Hepatocyte (in vitro differentiated cells): ENCODE measurements at regions not wholly inside any gene's neighbourhood (a gene's known extent, or its start where the extent isn't known, plus 50 kb on each side); places are given as distances from the start of the nearest gene placed in this dataset.

Experiments
- DNase-seq: peaks from one replicate; pipeline ENCODE4 v3.0.0-alpha.2; 2016; ENCODE audit warnings: low spot score
- H2AFZ ChIP-seq: fragments of 200-600 bp; sonication (generic); 2 replicates; pipeline ENCODE4 v1.6.0; 2016; ENCODE audit warnings: antibody characterized with exemption, mild to moderate bottlenecking
- H3K27ac ChIP-seq: fragments of 200-600 bp; sonication (generic); 2 replicates; pipeline ENCODE4 v1.5.1; 2016; ENCODE audit warnings: mild to moderate bottlenecking
- H3K27me3 ChIP-seq: fragments of 200-600 bp; sonication (generic); 2 replicates; pipeline ENCODE4 v1.6.1; 2016
- H3K36me3 ChIP-seq: fragments of 200-600 bp; sonication (generic); replicated peaks from 2 replicates; pipeline ENCODE4 v1.5.1; 2016; ENCODE audit warnings: low read depth; ENCODE audit not compliant: insufficient read depth
- H3K4me1 ChIP-seq: fragments of 200-600 bp; sonication (generic); 2 replicates; pipeline ENCODE4 v1.5.1; 2016; ENCODE audit warnings: mild to moderate bottlenecking, moderate library complexity; ENCODE audit not compliant: insufficient read depth
- H3K4me2 ChIP-seq: fragments of 200-600 bp; sonication (generic); 2 replicates; pipeline ENCODE4 v1.6.0; 2016
- H3K4me3 ChIP-seq: fragments of 200-600 bp; sonication (generic); 2 replicates; pipeline ENCODE4 v1.5.1; 2016; ENCODE audit warnings: mild to moderate bottlenecking
- H3K79me2 ChIP-seq: fragments of 200-600 bp; sonication (generic); 2 replicates; pipeline ENCODE4 v1.6.0; 2017; ENCODE audit warnings: mild to moderate bottlenecking
- H3K9me2 ChIP-seq: fragments of 200-600 bp; sonication (generic); replicated peaks from 2 replicates; pipeline ENCODE4 v1.6.0; 2017; ENCODE audit warnings: mild to moderate bottlenecking; ENCODE audit not compliant: insufficient read depth
- H3K9me3 ChIP-seq: fragments of 200-600 bp; sonication (generic); 2 replicates; pipeline ENCODE4 v1.5.1; 2016; ENCODE audit warnings: low read depth, mild to moderate bottlenecking
- H4K20me1 ChIP-seq: fragments of 200-600 bp; sonication (generic); 2 replicates; pipeline ENCODE4 v1.6.0; 2016; ENCODE audit warnings: mild to moderate bottlenecking; ENCODE audit not compliant: insufficient read depth, poor library complexity, severe bottlenecking
- EZH2 ChIP-seq: fragments of 200-600 bp; sonication (generic); IDR thresholded peaks from 2 replicates; pipeline ENCODE4 v1.6.1; 2016; ENCODE audit warnings: antibody characterized with exemption, mild to moderate bottlenecking, borderline replicate concordance
- EZH2phosphoT487 ChIP-seq: fragments of 200-600 bp; sonication (generic); IDR thresholded peaks from one replicate; pipeline ENCODE4 v1.6.1; 2018; ENCODE audit warnings: antibody characterized with exemption, mild to moderate bottlenecking, low read depth, moderate library complexity; ENCODE audit not compliant: unreplicated experiment, severe bottlenecking
- WGBS: methylation state at CpG from one replicate; pipeline ENCODE4 v1.1.6; 2016; ENCODE audit warnings: low lambda C conversion rate; ENCODE audit errors: missing lambda C conversion rate; 5-methylcytosine and 5-hydroxymethylcytosine counted together
- TF ChIP-seq, protein P1 (sequence below): fragments of 200-600 bp; sonication (generic); IDR thresholded peaks from 2 replicates; pipeline ENCODE4 v1.5.1; 2016; ENCODE audit warnings: antibody characterized with exemption, mild to moderate bottlenecking; ENCODE audit not compliant: poor library complexity

DNA sequence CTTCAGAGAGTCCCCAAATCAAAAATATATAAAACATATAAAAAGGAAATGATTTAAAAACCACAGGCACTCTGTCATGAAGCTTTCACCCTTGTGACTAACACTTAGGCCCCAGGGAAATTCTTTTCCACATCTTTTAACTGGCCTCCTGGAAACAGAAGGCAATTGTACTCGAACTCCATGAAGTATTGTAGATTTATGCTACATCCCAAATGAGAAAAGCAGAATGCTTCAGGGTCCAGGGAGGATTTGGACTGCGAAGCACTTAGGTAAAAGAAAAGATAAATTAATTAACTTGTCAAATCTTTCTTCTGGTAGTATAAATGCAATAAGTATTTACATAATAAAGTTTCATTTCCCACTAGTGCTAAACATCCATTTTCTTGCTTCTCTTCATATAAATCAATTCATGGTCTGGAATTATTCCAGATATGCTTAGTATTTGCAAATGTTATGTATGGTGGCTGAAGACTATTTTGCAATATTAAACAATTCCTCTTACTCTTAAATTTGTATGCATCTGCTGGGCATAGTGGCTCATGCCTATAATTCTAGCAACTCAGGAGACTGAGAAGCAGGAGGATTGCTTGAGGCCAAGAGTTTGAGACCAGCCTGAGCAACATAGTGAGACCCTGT, 64.9 kb upstream of the ELL2 start:
- no peak overlapping the region for H3K27ac ChIP-seq
- no peak for DNase-seq
- no peaks in the 10 kb centered on the region for H3K9me3 ChIP-seq
- 87% methylated on average over 2 of the region's 2 CpGs for WGBS
- H3K79me2 ChIP-seq: no peaks in the 10 kb centered on the region
- peaks cover 8% of the 10 kb centered on the region for H3K4me1 ChIP-seq
- no peak overlapping the region for H3K4me3 ChIP-seq
- H2AFZ ChIP-seq: no peak overlapping the region
- no peaks in the 10 kb centered on the region for H3K27me3 ChIP-seq
- no peaks in the 10 kb centered on the region for H3K9me2 ChIP-seq
- H3K4me2 ChIP-seq: no peak overlapping the region
- H4K20me1 ChIP-seq: no peaks in the 10 kb centered on the region
- no peaks in the 10 kb centered on the region for H3K36me3 ChIP-seq
- TF ChIP-seq EZH2phosphoT487: no peak
- TF ChIP-seq EZH2: no peak
- TF ChIP-seq, protein P1, sequence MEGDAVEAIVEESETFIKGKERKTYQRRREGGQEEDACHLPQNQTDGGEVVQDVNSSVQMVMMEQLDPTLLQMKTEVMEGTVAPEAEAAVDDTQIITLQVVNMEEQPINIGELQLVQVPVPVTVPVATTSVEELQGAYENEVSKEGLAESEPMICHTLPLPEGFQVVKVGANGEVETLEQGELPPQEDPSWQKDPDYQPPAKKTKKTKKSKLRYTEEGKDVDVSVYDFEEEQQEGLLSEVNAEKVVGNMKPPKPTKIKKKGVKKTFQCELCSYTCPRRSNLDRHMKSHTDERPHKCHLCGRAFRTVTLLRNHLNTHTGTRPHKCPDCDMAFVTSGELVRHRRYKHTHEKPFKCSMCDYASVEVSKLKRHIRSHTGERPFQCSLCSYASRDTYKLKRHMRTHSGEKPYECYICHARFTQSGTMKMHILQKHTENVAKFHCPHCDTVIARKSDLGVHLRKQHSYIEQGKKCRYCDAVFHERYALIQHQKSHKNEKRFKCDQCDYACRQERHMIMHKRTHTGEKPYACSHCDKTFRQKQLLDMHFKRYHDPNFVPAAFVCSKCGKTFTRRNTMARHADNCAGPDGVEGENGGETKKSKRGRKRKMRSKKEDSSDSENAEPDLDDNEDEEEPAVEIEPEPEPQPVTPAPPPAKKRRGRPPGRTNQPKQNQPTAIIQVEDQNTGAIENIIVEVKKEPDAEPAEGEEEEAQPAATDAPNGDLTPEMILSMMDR: no peak

DNA sequence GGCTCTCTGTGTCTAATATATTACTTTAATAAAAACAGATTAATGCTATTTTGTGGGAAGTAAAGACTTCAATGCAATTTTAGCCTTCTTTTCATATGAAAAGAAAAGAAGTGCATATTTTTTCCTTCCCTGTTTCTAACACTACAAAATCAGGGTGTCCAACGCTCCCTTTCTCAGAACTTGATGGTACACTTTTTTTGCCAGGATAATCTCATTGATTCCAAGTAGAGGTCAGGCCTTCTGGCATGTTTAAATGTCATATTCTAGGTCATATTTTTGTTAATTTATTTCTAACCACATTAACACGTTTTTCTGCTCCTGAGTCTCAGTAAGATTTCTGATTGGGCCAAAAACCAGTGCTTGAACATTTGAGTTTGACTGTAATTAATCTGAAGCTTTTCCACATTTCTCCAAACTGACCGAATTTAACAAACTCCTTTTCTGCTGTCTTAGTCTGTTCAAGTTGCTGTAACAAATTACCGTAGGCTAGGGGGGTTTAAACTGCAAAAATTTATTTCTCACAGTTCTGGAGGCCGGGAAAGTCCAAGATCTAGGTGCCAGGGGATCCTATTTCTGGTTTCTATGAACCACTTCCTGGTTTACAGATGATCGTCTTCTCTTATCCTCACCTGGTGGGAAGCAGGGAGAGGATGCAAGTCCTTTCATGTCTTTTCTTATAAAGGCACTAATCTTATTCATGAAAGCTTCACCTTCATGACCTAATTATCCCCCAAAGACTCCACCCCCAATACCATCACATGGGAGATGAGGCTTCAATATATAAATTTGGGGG, 63.2 kb upstream of the ELL2 start:
- no peak for DNase-seq
- peak overlapping the region; percentile 14 for H3K27ac ChIP-seq
- H3K4me2 ChIP-seq: no peak overlapping the region
- no peaks in the 10 kb centered on the region for H3K36me3 ChIP-seq
- no peaks in the 10 kb centered on the region for H3K9me2 ChIP-seq
- H4K20me1 ChIP-seq: no peaks in the 10 kb centered on the region
- no peak overlapping the region for H2AFZ ChIP-seq
- H3K4me3 ChIP-seq: no peak overlapping the region
- H3K9me3 ChIP-seq: no peaks in the 10 kb centered on the region
- 90% methylated on average over 6 of the region's 6 CpGs for WGBS
- no peaks in the 10 kb centered on the region for H3K27me3 ChIP-seq
- TF ChIP-seq EZH2 (no peak), EZH2phosphoT487 (no peak)
- TF ChIP-seq, protein P1: no peak
- peaks cover 8% of the 10 kb centered on the region for H3K4me1 ChIP-seq
- H3K79me2 ChIP-seq: no peaks in the 10 kb centered on the region

DNA sequence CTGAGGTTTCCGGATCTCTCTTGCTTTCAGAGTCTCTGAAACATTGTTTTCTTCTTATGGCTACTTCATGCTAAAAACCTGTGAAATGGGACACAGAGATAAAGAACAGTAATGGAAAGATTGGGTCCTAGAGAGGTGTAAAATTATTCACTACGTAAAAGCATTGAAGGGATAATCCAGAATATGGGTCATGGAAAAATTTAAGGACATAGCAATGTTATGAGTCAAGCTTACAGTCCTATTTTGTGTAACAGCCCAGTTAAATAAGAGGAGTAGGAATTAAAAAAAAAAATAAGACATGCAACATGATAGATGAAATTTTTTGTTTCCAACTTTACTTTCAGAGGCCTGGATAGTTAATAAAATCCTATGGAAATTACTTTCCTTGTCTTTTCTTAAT, 61.9 kb upstream of the ELL2 start:
- H3K27me3 ChIP-seq: no peaks in the 10 kb centered on the region
- peak overlapping the region; percentile 14 for H3K27ac ChIP-seq
- no peaks in the 10 kb centered on the region for H3K79me2 ChIP-seq
- no peaks in the 10 kb centered on the region for H3K9me2 ChIP-seq
- no peak for DNase-seq
- H3K4me1 ChIP-seq: peaks cover 8% of the 10 kb centered on the region
- H3K4me2 ChIP-seq: no peak overlapping the region
- no peak overlapping the region for H2AFZ ChIP-seq
- 89% methylated on average over 2 of the region's 2 CpGs for WGBS
- H3K9me3 ChIP-seq: no peaks in the 10 kb centered on the region
- no peaks in the 10 kb centered on the region for H3K36me3 ChIP-seq
- no peaks in the 10 kb centered on the region for H4K20me1 ChIP-seq
- no peak overlapping the region for H3K4me3 ChIP-seq
- no peak for TF ChIP-seq EZH2
- no peak for TF ChIP-seq EZH2phosphoT487
- TF ChIP-seq, protein P1: no peak
